DND-41 (cell line): ENCODE measurements at regions not wholly inside any gene's neighbourhood (a gene's known extent, or its start where the extent isn't known, plus 50 kb on each side); places are given as distances from the start of the nearest gene placed in this dataset.

ENCODE experiments used
- ATAC-seq: fragments of 200-7000 bp; cut with Tn5 transposase; 3 replicates; pipeline ENCODE4 v1.9.1; 2021; ENCODE audit warnings: low read depth; ENCODE audit not compliant: insufficient read depth
- DNase-seq: peaks from one replicate; pipeline ENCODE4 v3.0.0-alpha.2; 2020
- H2AFZ ChIP-seq: 2 replicates; pipeline ENCODE4 v1.6.0; 2012; ENCODE audit warnings: low read depth, low read length
- H3K27ac ChIP-seq: 2 replicates; pipeline ENCODE4 v1.5.1; 2012; ENCODE audit warnings: low read length, inconsistent platforms
- H3K27me3 ChIP-seq: fragments of 200-600 bp; sonication (generic); 2 replicates; pipeline ENCODE4 v1.6.0; 2012; ENCODE audit warnings: low read length, mild to moderate bottlenecking, inconsistent platforms; ENCODE audit not compliant: insufficient read depth, poor library complexity
- H3K36me3 ChIP-seq: 2 replicates; pipeline ENCODE4 v1.5.1; 2012; ENCODE audit warnings: low read length, inconsistent platforms; ENCODE audit not compliant: insufficient read depth
- H3K4me1 ChIP-seq: 2 replicates; pipeline ENCODE4 v1.5.1; 2012; ENCODE audit warnings: mild to moderate bottlenecking, low read length; ENCODE audit not compliant: insufficient read depth
- H3K4me2 ChIP-seq: 2 replicates; pipeline ENCODE4 v1.6.0; 2012; ENCODE audit warnings: mild to moderate bottlenecking, moderate library complexity, low read length, inconsistent platforms; ENCODE audit not compliant: insufficient read depth
- H3K4me3 ChIP-seq, 2 experiments: fragments of 200-600 bp in 1 of 2; shearing (Covaris generic) in 1 of 2; 2 replicates each; pipeline ENCODE4 v1.5.1; 2012 to 2016; ENCODE audit warnings: inconsistent platforms in 2 of 2, low read length in 2 of 2, mild to moderate bottlenecking in 2 of 2, low read depth in 1 of 2, moderate library complexity in 1 of 2
- H3K79me2 ChIP-seq: 2 replicates; pipeline ENCODE4 v1.6.0; 2012; ENCODE audit warnings: low read length, inconsistent platforms; ENCODE audit not compliant: insufficient read depth
- H3K9ac ChIP-seq: 2 replicates; pipeline ENCODE4 v1.6.0; 2012; ENCODE audit warnings: low read depth, mild to moderate bottlenecking, inconsistent platforms, low read length, moderate library complexity
- H3K9me3 ChIP-seq: 2 replicates; pipeline ENCODE4 v1.5.1; 2012; ENCODE audit warnings: low read length, moderate library complexity, mild to moderate bottlenecking, inconsistent platforms; ENCODE audit not compliant: insufficient read depth, severe bottlenecking
- H4K20me1 ChIP-seq: 2 replicates; pipeline ENCODE4 v1.6.0; 2012; ENCODE audit warnings: low read length; ENCODE audit not compliant: insufficient read depth
- EZH2 ChIP-seq: IDR thresholded peaks from 3 replicates; pipeline ENCODE4 v1.6.1; 2012; ENCODE audit warnings: borderline replicate concordance, low read depth, mild to moderate bottlenecking, moderate library complexity, low read length, inconsistent platforms; ENCODE audit not compliant: severe bottlenecking
- TF ChIP-seq, protein P1 (sequence below): IDR thresholded peaks from 2 replicates; pipeline ENCODE4 v1.5.1; 2012; ENCODE audit warnings: borderline replicate concordance, low read length, moderate library complexity, mild to moderate bottlenecking; ENCODE audit not compliant: poor library complexity, severe bottlenecking; ENCODE audit errors: extremely low read depth

DNA sequence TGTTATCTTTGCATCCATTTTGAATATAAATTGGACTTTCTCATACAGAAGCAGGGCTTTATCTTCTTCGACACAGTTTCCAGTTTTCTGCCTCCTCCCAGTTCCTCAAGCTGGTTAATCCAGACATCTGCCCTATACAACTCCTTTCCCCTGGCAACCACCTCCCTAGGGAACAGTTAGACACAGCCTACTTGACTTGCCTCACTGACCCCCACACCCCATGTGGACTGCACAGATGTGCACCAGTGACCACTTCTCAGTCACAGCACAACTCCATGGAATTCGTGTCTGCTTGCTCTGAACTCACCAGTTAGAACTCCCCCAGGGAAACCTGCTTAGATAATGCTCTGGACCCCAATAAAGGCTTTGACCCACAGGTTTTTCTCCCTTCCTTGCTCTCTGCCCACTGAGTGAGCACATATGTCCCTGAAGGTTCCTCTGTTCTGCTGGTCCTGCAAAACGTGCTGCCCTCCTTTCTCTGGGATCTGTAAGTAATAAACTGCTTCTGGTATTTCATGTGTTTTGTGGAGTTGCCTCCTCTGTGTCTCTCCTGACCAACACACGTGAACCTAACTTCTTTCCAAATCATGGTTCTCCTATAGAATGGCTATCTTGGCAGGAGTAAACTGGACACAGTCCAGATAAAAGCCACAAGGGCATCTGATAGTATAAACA lies 351.2 kb downstream of the CD83 start:
- TF ChIP-seq, protein P1, sequence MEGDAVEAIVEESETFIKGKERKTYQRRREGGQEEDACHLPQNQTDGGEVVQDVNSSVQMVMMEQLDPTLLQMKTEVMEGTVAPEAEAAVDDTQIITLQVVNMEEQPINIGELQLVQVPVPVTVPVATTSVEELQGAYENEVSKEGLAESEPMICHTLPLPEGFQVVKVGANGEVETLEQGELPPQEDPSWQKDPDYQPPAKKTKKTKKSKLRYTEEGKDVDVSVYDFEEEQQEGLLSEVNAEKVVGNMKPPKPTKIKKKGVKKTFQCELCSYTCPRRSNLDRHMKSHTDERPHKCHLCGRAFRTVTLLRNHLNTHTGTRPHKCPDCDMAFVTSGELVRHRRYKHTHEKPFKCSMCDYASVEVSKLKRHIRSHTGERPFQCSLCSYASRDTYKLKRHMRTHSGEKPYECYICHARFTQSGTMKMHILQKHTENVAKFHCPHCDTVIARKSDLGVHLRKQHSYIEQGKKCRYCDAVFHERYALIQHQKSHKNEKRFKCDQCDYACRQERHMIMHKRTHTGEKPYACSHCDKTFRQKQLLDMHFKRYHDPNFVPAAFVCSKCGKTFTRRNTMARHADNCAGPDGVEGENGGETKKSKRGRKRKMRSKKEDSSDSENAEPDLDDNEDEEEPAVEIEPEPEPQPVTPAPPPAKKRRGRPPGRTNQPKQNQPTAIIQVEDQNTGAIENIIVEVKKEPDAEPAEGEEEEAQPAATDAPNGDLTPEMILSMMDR, result no peak
- no peak for TF ChIP-seq EZH2
- H4K20me1 ChIP-seq, result no peaks in the 10 kb centered on the region
- DNase-seq, result no peak

GRCh38 chr6:14470101-14470500 lies 352.5 kb downstream of the CD83 start:
- no peak for TF ChIP-seq EZH2
- TF ChIP-seq, protein P1, result no peak

More for the DNA sequence above, 351.2 kb downstream of the CD83 start:
- peaks cover 11% of the 10 kb centered on the region for H3K9me3 ChIP-seq
- no peak overlapping the region for H2AFZ ChIP-seq
- no peak overlapping the region for H3K27ac ChIP-seq
- H3K4me2 ChIP-seq, result no peak overlapping the region
- no peaks in the 10 kb centered on the region for H3K27me3 ChIP-seq
- H3K36me3 ChIP-seq, result no peaks in the 10 kb centered on the region
- H3K4me3 ChIP-seq, result no peak overlapping the region
- no peaks in the 10 kb centered on the region for H3K79me2 ChIP-seq
- H3K9ac ChIP-seq, result no peak overlapping the region
- ATAC-seq, result no peak
- peaks cover 12% of the 10 kb centered on the region; the same call in 1 of the 2 replicates for H3K4me1 ChIP-seq

DNA sequence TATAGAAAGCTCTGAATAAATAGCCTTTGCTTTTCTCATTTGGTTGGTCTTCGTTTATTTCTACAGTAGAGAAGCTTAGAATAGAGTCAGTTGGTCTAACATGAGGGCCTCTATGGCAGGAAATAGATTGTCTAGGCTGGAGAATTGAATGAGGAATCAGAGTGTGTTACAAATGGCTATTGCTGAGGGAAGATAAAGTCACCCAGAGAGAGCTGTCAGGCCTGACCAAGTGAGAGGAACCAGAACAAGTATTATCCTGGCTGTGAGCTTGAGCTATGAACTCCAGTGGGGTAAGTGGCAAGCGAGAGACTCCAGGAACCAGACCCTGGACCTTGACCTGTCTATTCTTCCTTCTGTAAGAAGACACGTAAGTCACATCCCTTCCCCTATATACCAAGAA lies 353.1 kb downstream of the CD83 start:
- no peaks in the 10 kb centered on the region for H4K20me1 ChIP-seq
- H2AFZ ChIP-seq, result no peak overlapping the region
- H3K9ac ChIP-seq, result no peak overlapping the region
- H3K9me3 ChIP-seq, result peaks cover 11% of the 10 kb centered on the region
- no peak for DNase-seq
- H3K4me2 ChIP-seq, result no peak overlapping the region
- H3K27ac ChIP-seq, result no peak overlapping the region
- H3K79me2 ChIP-seq, result no peaks in the 10 kb centered on the region
- TF ChIP-seq, protein P1, result no peak
- TF ChIP-seq EZH2, result no peak
- no peaks in the 10 kb centered on the region for H3K27me3 ChIP-seq
- ATAC-seq, result no peak
- H3K36me3 ChIP-seq, result no peaks in the 10 kb centered on the region
- no peak overlapping the region for H3K4me3 ChIP-seq
- H3K4me1 ChIP-seq, result 0 out of 2 replicates have a peak, but pooled peaks cover 6% of the 10 kb centered on the region

More at GRCh38 chr6:14470101-14470500, 352.5 kb downstream of the CD83 start:
- Histone ChIP-seq H3K27ac (no peak overlapping the region), H3K4me3 (no peak overlapping the region), H3K36me3 (no peaks in the 10 kb centered on the region), H3K4me2 (no peak overlapping the region), H3K27me3 (no peaks in the 10 kb centered on the region), H3K79me2 (no peaks in the 10 kb centered on the region), H3K9ac (no peak overlapping the region), H3K4me1 (0 out of 2 replicates have a peak, but pooled peaks cover 6% of the 10 kb centered on the region), H4K20me1 (no peaks in the 10 kb centered on the region), H3K9me3 (peaks cover 11% of the 10 kb centered on the region), H2AFZ (no peak overlapping the region)
- ATAC-seq, result no peak
- DNase-seq, result no peak
